SK-N-SH treated with all-trans-retinoic acid at 6 μM for 48 hours (cell line): ENCODE measurements at regions not wholly inside any gene's neighbourhood (a gene's known extent, or its start where the extent isn't known, plus 50 kb on each side); places are given as distances from the start of the nearest gene placed in this dataset.

Source experiments
- ATAC-seq: fragments of 200-7000 bp; cut with Tn5 transposase; 3 replicates; pipeline ENCODE4 v1.9.1; 2020; ENCODE audit warnings: mild to moderate bottlenecking, moderate library complexity
- ARNTL ChIP-seq: fragments of 450-650 bp; formaldehyde crosslinking; IDR thresholded peaks from 2 replicates; pipeline ENCODE4 v1.5.0; 2020; ENCODE audit warnings: low read depth, mild to moderate bottlenecking, moderate library complexity, borderline replicate concordance
- BACH2 ChIP-seq: fragments of 250-450 bp; sonication (Bioruptor Pico); IDR thresholded peaks from 2 replicates; pipeline ENCODE4 v1.9.0; 2021; ENCODE audit warnings: mild to moderate bottlenecking, borderline replicate concordance
- CSDC2 ChIP-seq: fragments of 250-450 bp; sonication (Bioruptor Pico); IDR thresholded peaks from 2 replicates; pipeline ENCODE4 v1.5.0; 2020; ENCODE audit warnings: mild to moderate bottlenecking, moderate library complexity
- ESRRG ChIP-seq: fragments of 250-450 bp; sonication (Bioruptor Pico); IDR thresholded peaks from 2 replicates; pipeline ENCODE4 v1.6.1; 2021; ENCODE audit warnings: mild to moderate bottlenecking
- GLIS3 ChIP-seq: fragments of 250-450 bp; sonication (Bioruptor Pico); IDR thresholded peaks from 2 replicates; pipeline ENCODE4 v1.5.0; 2020; ENCODE audit warnings: mild to moderate bottlenecking, moderate library complexity
- OSR1 ChIP-seq: fragments of 250-450 bp; sonication (Bioruptor Pico); IDR thresholded peaks from 2 replicates; pipeline ENCODE4 v1.8.0; 2022; ENCODE audit warnings: moderate library complexity, mild to moderate bottlenecking, inconsistent platforms
- PATZ1 ChIP-seq: fragments of 250-450 bp; sonication (Bioruptor Pico); IDR thresholded peaks from 2 replicates; pipeline ENCODE4 v1.8.0; 2020; ENCODE audit warnings: mild to moderate bottlenecking, moderate library complexity, borderline replicate concordance
- POU6F1 ChIP-seq: fragments of 250-450 bp; sonication (Bioruptor Pico); IDR thresholded peaks from 2 replicates; pipeline ENCODE4 v1.8.0; 2021; ENCODE audit warnings: low read depth, mild to moderate bottlenecking, moderate library complexity, borderline replicate concordance
- PPARA ChIP-seq: fragments of 250-450 bp; sonication (Bioruptor Pico); IDR thresholded peaks from 2 replicates; pipeline ENCODE4 v1.5.0; 2020; ENCODE audit warnings: mild to moderate bottlenecking, borderline replicate concordance
- RARB ChIP-seq: fragments of 250-450 bp; sonication (Bioruptor Pico); IDR thresholded peaks from 2 replicates; pipeline ENCODE4 v1.8.0; 2021; ENCODE audit warnings: mild to moderate bottlenecking, moderate library complexity
- SNAI2 ChIP-seq: fragments of 250-450 bp; sonication (Bioruptor Pico); IDR thresholded peaks from 2 replicates; pipeline ENCODE4 v1.5.0; 2020; ENCODE audit warnings: mild to moderate bottlenecking, moderate library complexity
- TCF4 ChIP-seq: fragments of 250-450 bp; sonication (Bioruptor Pico); IDR thresholded peaks from 2 replicates; pipeline ENCODE4 v1.8.0; 2021; ENCODE audit warnings: mild to moderate bottlenecking, moderate library complexity, borderline replicate concordance
- TOX ChIP-seq: fragments of 250-450 bp; sonication (Bioruptor Pico); IDR thresholded peaks from 2 replicates; pipeline ENCODE4 v1.8.0; 2021; ENCODE audit warnings: mild to moderate bottlenecking, moderate library complexity, borderline replicate concordance
- TSHZ2 ChIP-seq: fragments of 250-450 bp; sonication (Bioruptor Pico); IDR thresholded peaks from 2 replicates; pipeline ENCODE4 v1.5.0; 2020; ENCODE audit warnings: mild to moderate bottlenecking, moderate library complexity
- ZC3H10 ChIP-seq: fragments of 250-450 bp; sonication (Bioruptor Pico); IDR thresholded peaks from 2 replicates; pipeline ENCODE4 v1.5.1; 2021; ENCODE audit warnings: mild to moderate bottlenecking, moderate library complexity
- ZFP3 ChIP-seq: fragments of 250-450 bp; sonication (Bioruptor Pico); IDR thresholded peaks from 2 replicates; pipeline ENCODE4 v1.5.0; 2020; ENCODE audit warnings: mild to moderate bottlenecking, moderate library complexity
- ZFP30 ChIP-seq: fragments of 450-650 bp; formaldehyde crosslinking; IDR thresholded peaks from 2 replicates; pipeline ENCODE4 v1.5.0; 2022; ENCODE audit warnings: mild to moderate bottlenecking, moderate library complexity
- ZNF70 ChIP-seq: fragments of 450-650 bp; formaldehyde crosslinking; IDR thresholded peaks from 2 replicates; pipeline ENCODE4 v1.5.0; 2020; ENCODE audit warnings: mild to moderate bottlenecking, moderate library complexity
- TF ChIP-seq, protein P1 (sequence below): fragments of 250-450 bp; sonication (Bioruptor Pico); IDR thresholded peaks from 2 replicates; pipeline ENCODE4 v1.5.1; 2021; ENCODE audit warnings: mild to moderate bottlenecking, moderate library complexity
- TF ChIP-seq, protein P2 (sequence below): fragments of 250-450 bp; sonication (Bioruptor Pico); IDR thresholded peaks from 2 replicates; pipeline ENCODE4 v1.5.1; 2020; ENCODE audit warnings: low read depth, mild to moderate bottlenecking, moderate library complexity

DNA sequence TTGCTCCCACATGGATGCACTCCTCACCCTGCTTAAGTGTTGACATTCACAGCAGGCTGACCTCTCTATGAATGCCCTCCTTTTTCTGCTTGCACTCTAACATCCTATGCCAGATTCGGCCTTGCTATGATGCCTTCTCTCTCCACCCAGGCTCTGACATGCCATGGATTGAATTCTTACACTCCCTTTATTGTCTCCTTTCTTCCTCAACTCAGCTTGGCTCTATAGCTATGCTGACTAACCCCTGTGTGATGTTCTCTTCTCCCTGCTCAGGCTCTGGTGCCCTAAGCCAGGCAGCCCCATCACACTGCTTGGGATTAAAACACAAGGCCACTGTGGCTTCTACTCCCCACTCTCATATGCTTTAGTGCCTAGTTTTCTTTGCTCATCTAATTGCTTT, 563.7 kb downstream of the NSUN3 start:
- no peak for ATAC-seq
- no peak for TF ChIP-seq ZNF70 (CRISPR knock-in tag)
- TF ChIP-seq, all 23 proteins: peak for 0

GRCh38 chr3:94627689-94628088, 564.8 kb downstream of the NSUN3 start:
- TF ChIP-seq OSR1 (no peak), BACH2 (CRISPR knock-in tag) (no peak), ZFP3 (CRISPR knock-in tag) (no peak), GLIS3 (no peak), SNAI2 (no peak), ZFP30 (CRISPR knock-in tag) (no peak), PATZ1 (CRISPR knock-in tag) (no peak), TCF4 (CRISPR knock-in tag) (no peak)
- TF ChIP-seq, protein P1, sequence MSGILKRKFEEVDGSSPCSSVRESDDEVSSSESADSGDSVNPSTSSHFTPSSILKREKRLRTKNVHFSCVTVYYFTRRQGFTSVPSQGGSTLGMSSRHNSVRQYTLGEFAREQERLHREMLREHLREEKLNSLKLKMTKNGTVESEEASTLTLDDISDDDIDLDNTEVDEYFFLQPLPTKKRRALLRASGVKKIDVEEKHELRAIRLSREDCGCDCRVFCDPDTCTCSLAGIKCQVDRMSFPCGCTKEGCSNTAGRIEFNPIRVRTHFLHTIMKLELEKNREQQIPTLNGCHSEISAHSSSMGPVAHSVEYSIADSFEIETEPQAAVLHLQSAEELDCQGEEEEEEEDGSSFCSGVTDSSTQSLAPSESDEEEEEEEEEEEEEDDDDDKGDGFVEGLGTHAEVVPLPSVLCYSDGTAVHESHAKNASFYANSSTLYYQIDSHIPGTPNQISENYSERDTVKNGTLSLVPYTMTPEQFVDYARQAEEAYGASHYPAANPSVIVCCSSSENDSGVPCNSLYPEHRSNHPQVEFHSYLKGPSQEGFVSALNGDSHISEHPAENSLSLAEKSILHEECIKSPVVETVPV (CRISPR knock-in tag) = no peak
- ATAC-seq = no peak

GRCh38 chr3:94643400-94643799, 580.5 kb downstream of the NSUN3 start:
- TF ChIP-seq ZC3H10 (CRISPR knock-in tag) = no peak
- TF ChIP-seq, protein P2, sequence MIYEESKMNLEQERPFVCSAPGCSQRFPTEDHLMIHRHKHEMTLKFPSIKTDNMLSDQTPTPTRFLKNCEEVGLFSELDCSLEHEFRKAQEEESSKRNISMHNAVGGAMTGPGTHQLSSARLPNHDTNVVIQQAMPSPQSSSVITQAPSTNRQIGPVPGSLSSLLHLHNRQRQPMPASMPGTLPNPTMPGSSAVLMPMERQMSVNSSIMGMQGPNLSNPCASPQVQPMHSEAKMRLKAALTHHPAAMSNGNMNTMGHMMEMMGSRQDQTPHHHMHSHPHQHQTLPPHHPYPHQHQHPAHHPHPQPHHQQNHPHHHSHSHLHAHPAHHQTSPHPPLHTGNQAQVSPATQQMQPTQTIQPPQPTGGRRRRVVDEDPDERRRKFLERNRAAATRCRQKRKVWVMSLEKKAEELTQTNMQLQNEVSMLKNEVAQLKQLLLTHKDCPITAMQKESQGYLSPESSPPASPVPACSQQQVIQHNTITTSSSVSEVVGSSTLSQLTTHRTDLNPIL (CRISPR knock-in tag) = no peak
- TF ChIP-seq ZNF70 (CRISPR knock-in tag) = no peak
- no peak for TF ChIP-seq POU6F1 (CRISPR knock-in tag)
- TF ChIP-seq ESRRG = no peak
- TF ChIP-seq BACH2 (CRISPR knock-in tag) = no peak
- TF ChIP-seq TOX (CRISPR knock-in tag) = no peak
- TF ChIP-seq ARNTL = no peak
- TF ChIP-seq PPARA (CRISPR knock-in tag) = no peak
- no peak for TF ChIP-seq OSR1
- TF ChIP-seq RARB = no peak
- TF ChIP-seq, protein P1 (CRISPR knock-in tag) = no peak
- ATAC-seq = no peak

DNA sequence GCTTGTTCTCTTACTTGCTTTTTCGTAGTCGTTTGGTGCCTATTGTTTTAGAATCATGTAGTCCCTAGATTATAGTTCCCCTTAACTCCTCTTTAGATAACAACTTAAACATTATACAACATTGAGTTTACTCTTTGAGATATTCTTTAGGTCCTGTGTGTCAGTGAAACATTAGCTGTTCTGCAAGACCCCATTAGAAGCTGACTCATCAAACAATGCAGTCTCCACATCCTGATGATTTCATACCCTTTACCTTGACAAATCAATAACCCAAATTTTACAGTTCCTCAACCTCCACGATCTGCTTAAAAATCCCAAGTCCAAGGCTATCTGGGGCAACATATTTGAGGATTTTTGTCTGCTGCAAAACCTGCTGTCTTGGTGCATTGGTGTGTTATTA, 582.9 kb downstream of the NSUN3 start:
- no peak for ATAC-seq
- no peak for TF ChIP-seq BACH2 (CRISPR knock-in tag)
- TF ChIP-seq RARB = no peak
- no peak for TF ChIP-seq PATZ1 (CRISPR knock-in tag)
- no peak for TF ChIP-seq POU6F1 (CRISPR knock-in tag)
- TF ChIP-seq, protein P2 (CRISPR knock-in tag) = no peak
- no peak for TF ChIP-seq TCF4 (CRISPR knock-in tag)
- no peak for TF ChIP-seq ZNF70 (CRISPR knock-in tag)
- no peak for TF ChIP-seq CSDC2 (CRISPR knock-in tag)
- no peak for TF ChIP-seq TSHZ2 (CRISPR knock-in tag)
- TF ChIP-seq ZFP30 (CRISPR knock-in tag) = no peak
